Esophagus squamous epithelium (tissue), 4 donors: ENCODE measurements at regions not wholly inside any gene's neighbourhood (a gene's known extent, or its start where the extent isn't known, plus 50 kb on each side); places are given as distances from the start of the nearest gene placed in this dataset.

Experiments used
- CTCF ChIP-seq, 6 experiments: fragments of 450-650 bp in 4 of 6; fragments of 200-600 bp in 2 of 6; sonication (generic) in 2 of 6; IDR thresholded peaks; one replicate each; pipeline ENCODE4 v1.5.1; 2016 to 2019; ENCODE audit warnings: antibody characterized with exemption in 6 of 6, mild to moderate bottlenecking in 4 of 6, moderate library complexity in 4 of 6
- POLR2A ChIP-seq, 4 donors: fragments of 450-650 bp; IDR thresholded peaks; one replicate each; pipeline ENCODE4 v1.6.1; 2017; ENCODE audit warnings: antibody characterized with exemption in 4 of 4, mild to moderate bottlenecking in 4 of 4, moderate library complexity in 3 of 4

DNA sequence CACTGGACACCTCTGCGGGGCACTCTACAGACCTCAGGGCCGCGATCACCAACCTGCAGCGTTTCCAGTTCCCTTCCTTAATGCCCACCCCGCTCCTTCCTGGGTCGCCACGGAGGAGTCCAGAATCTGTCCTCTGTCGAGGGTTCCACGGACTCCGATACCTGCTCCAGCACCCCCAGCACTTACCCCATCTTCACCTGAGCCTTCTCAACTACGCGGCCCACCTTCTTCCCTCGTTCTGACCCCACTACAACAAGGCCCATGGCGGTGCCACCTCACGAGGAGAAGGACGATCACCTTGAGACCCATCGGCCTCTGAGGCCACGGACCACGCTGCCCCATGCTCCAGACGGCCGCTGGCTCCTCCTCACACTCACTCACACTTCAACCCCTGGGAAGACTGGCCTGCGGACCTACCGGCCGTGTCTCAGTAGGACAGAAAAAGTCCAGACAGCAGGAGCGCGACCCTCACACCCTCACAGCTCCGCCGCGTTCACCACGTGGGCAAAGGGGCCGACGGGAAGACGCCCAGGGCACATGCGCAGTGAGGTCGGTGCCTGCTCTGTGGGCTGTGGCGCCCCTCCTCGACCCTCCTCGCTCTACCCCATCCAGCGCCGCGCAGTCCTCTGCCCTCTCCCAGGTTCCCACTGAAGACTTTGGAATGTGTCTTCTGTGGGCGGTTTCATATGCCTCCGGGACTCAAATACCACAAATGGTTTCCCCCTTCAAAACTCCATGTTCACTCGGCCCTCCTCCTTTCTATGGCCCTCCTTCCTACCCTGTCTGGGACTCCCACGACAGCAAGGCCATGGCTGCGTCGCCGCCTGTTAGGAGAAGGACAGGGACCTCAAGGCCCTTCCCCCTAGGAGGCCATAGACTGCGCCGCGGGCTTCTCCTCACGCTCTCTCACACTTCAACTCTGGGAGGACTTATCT is 193.9 kb upstream of the PHF14 start:
- no peak for TF ChIP-seq CTCF (IDR thresholded peaks at IDR 0.05)
- no peak for TF ChIP-seq POLR2A (IDR thresholded peaks at IDR 0.05)
